A549 (cell line): ENCODE measurements at regions not wholly inside any gene's neighbourhood (a gene's known extent, or its start where the extent isn't known, plus 50 kb on each side); places are given as distances from the start of the nearest gene placed in this dataset.

Experiments used
- ATAC-seq, 2 experiments: fragments of 200-7000 bp in 1 of 2; fragments of >200 bp in 1 of 2; cut with Nextera tagmentation in 1 of 2; cut with Tn5 transposase in 1 of 2; 3 replicates each; pipeline versions ENCODE4 v1.8.0 to v1.9.1; 2018 to 2020; ENCODE audit warnings: mild to moderate bottlenecking in 1 of 2, moderate library complexity in 1 of 2
- CTCF ChIA-PET: fragments of 300-600 bp; sonication (Branson Sonifier 250); formaldehyde crosslinking; extraction: SDS; loops from one replicate; lab custom pipeline; 2021; ENCODE audit warnings: antibody characterized with exemption, inconsistent platforms; lab: Yijun Ruan, JAX
- POLR2A ChIA-PET: fragments of 350-600 bp; formaldehyde crosslinking; extraction: SDS; loops from one replicate; lab custom pipeline; 2021; ENCODE audit warnings: antibody characterized with exemption, inconsistent platforms; lab: Yijun Ruan, JAX
- DNase-seq, 2 experiments: peaks; one replicate each; pipeline versions ENCODE4 v3.0.0 to v3.0.0-alpha.2; 2011 to 2016; ENCODE audit warnings: low read depth in 1 of 2, low spot score in 1 of 2
- FAIRE-seq: peaks from 2 replicates; lab custom pipeline; 2011; peaks lifted over from hg19 to GRCh38; lab: Jason Lieb, UNC
- H3K27ac ChIP-seq, 2 experiments: fragments of >200 bp; sonication (Bioruptor Twin); formaldehyde crosslinking; 3 replicates each; pipeline ENCODE4 v1.5.1; 2016 to 2017
- H3K4me1 ChIP-seq: fragments of >200 bp; sonication (Bioruptor Twin); formaldehyde crosslinking; 3 replicates; pipeline ENCODE4 v1.6.1; 2016
- H3K4me2 ChIP-seq: fragments of >200 bp; sonication (Bioruptor Twin); formaldehyde crosslinking; 3 replicates; pipeline ENCODE4 v1.6.1; 2016
- H3K4me3 ChIP-seq: fragments of >200 bp; sonication (Bioruptor Twin); formaldehyde crosslinking; 3 replicates; pipeline ENCODE4 v1.5.1; 2016
- H3K9me3 ChIP-seq: fragments of >200 bp; sonication (Bioruptor Twin); formaldehyde crosslinking; 3 replicates; pipeline ENCODE4 v1.6.1; 2016
- CEBPB ChIP-seq, 2 experiments: fragments of >200 bp in 1 of 2; sonication (Bioruptor Twin) in 1 of 2; formaldehyde crosslinking in 1 of 2; IDR thresholded peaks; 2 replicates each; pipeline ENCODE4 v1.6.1; 2012 to 2016
- FOXS1 ChIP-seq: fragments of 250-450 bp; sonication (Bioruptor Pico); IDR thresholded peaks from 2 replicates; pipeline ENCODE4 v1.5.0; 2020; ENCODE audit warnings: mild to moderate bottlenecking, moderate library complexity
- HEYL ChIP-seq: fragments of 250-450 bp; sonication (Bioruptor Pico); IDR thresholded peaks from 2 replicates; pipeline ENCODE4 v1.8.0; 2021; ENCODE audit warnings: mild to moderate bottlenecking, moderate library complexity
- HOXB5 ChIP-seq: fragments of 250-450 bp; sonication (Bioruptor Pico); IDR thresholded peaks from 2 replicates; pipeline ENCODE4 v1.5.0; 2020; ENCODE audit warnings: mild to moderate bottlenecking, moderate library complexity
- JUN ChIP-seq, 2 experiments: fragments of >200 bp; sonication (Bioruptor Twin); formaldehyde crosslinking; IDR thresholded peaks; 2 replicates in 1 of 2; 3 replicates in 1 of 2; pipeline ENCODE4 v1.6.1; 2016 to 2017
- KDM1A ChIP-seq: fragments of 200-600 bp; sonication (generic); IDR thresholded peaks from 2 replicates; pipeline ENCODE4 v1.6.1; 2016; ENCODE audit warnings: low read depth, mild to moderate bottlenecking
- MAFK ChIP-seq: fragments of 450-650 bp; IDR thresholded peaks from 2 replicates; pipeline ENCODE4 v1.6.1; 2014; ENCODE audit not compliant: partially characterized antibody
- NFE2L2 ChIP-seq: fragments of 150-350 bp; conservative IDR thresholded peaks from 2 replicates; pipeline ENCODE4 v1.6.1; 2014; ENCODE audit warnings: low read length
- POLR2AphosphoS2 ChIP-seq: conservative IDR thresholded peaks from 2 replicates; pipeline ENCODE4 v1.6.1; 2012; ENCODE audit warnings: low read length, improper control_type of control experiment, inconsistent platforms
- TP53 ChIP-seq: fragments of 250-450 bp; sonication (Bioruptor Pico); IDR thresholded peaks from 2 replicates; pipeline ENCODE4 v1.5.0; 2021; ENCODE audit warnings: mild to moderate bottlenecking, moderate library complexity
- ZNF302 ChIP-seq: fragments of 250-450 bp; sonication (Bioruptor Pico); IDR thresholded peaks from 2 replicates; pipeline ENCODE4 v1.9.0; 2021; ENCODE audit warnings: inconsistent platforms, mild to moderate bottlenecking, moderate library complexity
- WGBS: methylation state at CpG from one replicate; pipeline ENCODE4 v1.1.6; 2017; ENCODE audit errors: missing lambda C conversion rate; 5-methylcytosine and 5-hydroxymethylcytosine counted together
- TF ChIP-seq, protein P1 (sequence below): fragments of 450-650 bp; IDR thresholded peaks from 2 replicates; pipeline ENCODE4 v1.6.1; 2014; ENCODE audit warnings: antibody characterized with exemption
- TF ChIP-seq, protein P2 (sequence below): IDR thresholded peaks from 2 replicates; pipeline ENCODE4 v1.6.1; 2012
- TF ChIP-seq, protein P3 (sequence below): IDR thresholded peaks from 2 replicates; pipeline ENCODE4 v1.6.1; 2012; ENCODE audit warnings: low read depth, borderline replicate concordance
- TF ChIP-seq, protein P4 (sequence below): fragments of >200 bp; sonication (Bioruptor Twin); formaldehyde crosslinking; IDR thresholded peaks from 2 replicates; pipeline ENCODE4 v1.6.1; 2016

DNA sequence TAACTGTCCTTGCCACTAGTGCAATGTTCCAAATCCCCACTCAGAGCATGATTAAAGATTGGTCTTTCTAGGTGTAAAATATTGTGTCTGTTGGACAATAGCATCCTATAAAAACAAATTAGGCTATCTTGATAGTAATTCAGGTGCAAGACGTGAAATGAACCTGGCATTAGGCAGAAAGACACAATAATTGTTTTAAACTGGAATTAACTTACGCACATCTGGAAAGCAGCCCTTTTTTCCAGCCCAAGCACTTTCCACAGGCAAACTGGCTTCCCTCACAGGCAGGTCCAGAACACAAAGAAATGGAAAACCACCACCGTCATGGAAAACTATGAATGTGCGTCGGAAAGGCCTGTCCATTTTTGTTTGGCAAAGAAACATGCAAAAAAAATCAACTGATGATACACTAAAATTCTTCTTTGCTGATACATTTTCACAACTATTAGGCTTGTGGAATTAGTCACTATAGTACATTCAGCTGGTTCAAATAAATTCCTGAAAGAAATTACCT is 474.7 kb upstream of the IL12A start:
- 31% methylated on average over 5 of the region's 5 CpGs for WGBS

DNA sequence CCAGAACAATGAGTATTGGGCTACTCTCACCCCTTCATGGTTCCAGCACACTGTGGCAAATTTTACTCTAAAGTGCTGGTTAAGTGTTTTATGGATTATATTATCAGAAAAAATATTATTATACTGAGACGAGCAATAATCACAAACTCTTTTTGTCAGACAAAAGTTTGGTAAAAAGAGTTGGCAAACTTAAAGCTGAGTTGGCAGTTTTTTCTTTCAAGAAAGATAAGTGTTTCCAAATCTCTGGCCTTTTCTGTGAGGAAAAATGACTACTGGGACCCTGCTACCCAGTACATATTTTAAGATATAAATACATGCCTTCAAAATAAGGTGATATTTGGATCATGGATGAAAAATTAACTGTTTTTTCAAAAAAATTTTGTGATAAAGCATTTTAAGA is 471.5 kb upstream of the IL12A start:
- Histone ChIP-seq H3K4me2 (no peak overlapping the region), H3K4me1 (no peaks in the 10 kb centered on the region), H3K9me3 (no peaks in the 10 kb centered on the region), H3K4me3 (no peak overlapping the region)
- ChIA-PET CTCF (interaction anchor here (2.8 kb wide), 1 partner anchor 288 kb away, joined by 8 read pairs; no protein-coding TSS in a partner anchor), POLR2A (no interaction called here)
- 29% methylated on average over 1 of the region's 1 CpG for WGBS
- no peak for FAIRE-seq
- TF ChIP-seq JUN (IDR thresholded peaks at IDR 0.05) (no peak), MAFK (peak; percentile 87)
- TF ChIP-seq, all 56 proteins: peak for 1
- H3K27ac ChIP-seq, result no peak overlapping the region
- ATAC-seq (no peak), DNase-seq (no peak)

More for the DNA sequence above, 474.7 kb upstream of the IL12A start:
- ATAC-seq (no peak), DNase-seq (no peak), FAIRE-seq (no peak)
- H3K4me3 ChIP-seq, result no peak overlapping the region
- no peak overlapping the region for H3K27ac ChIP-seq
- peaks cover 5% of the 10 kb centered on the region; the same call in 1 of the 3 replicates for H3K9me3 ChIP-seq
- H3K4me1 ChIP-seq, result no peaks in the 10 kb centered on the region
- ChIA-PET CTCF (interaction anchor here (0.6 kb wide), 1 partner anchor 647 kb away, joined by 3 read pairs; no protein-coding TSS in a partner anchor), POLR2A (no interaction called here)
- H3K4me2 ChIP-seq, result no peak overlapping the region
- no peak for TF ChIP-seq POLR2AphosphoS2
- no peak for TF ChIP-seq FOXS1 (CRISPR knock-in tag)
- no peak for TF ChIP-seq JUN (IDR thresholded peaks at IDR 0.05)
- TF ChIP-seq HOXB5, result no peak
- TF ChIP-seq, protein P1, sequence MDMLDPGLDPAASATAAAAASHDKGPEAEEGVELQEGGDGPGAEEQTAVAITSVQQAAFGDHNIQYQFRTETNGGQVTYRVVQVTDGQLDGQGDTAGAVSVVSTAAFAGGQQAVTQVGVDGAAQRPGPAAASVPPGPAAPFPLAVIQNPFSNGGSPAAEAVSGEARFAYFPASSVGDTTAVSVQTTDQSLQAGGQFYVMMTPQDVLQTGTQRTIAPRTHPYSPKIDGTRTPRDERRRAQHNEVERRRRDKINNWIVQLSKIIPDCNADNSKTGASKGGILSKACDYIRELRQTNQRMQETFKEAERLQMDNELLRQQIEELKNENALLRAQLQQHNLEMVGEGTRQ, result no peak
- no peak for TF ChIP-seq TP53 (CRISPR knock-in tag)
- TF ChIP-seq, protein P2, sequence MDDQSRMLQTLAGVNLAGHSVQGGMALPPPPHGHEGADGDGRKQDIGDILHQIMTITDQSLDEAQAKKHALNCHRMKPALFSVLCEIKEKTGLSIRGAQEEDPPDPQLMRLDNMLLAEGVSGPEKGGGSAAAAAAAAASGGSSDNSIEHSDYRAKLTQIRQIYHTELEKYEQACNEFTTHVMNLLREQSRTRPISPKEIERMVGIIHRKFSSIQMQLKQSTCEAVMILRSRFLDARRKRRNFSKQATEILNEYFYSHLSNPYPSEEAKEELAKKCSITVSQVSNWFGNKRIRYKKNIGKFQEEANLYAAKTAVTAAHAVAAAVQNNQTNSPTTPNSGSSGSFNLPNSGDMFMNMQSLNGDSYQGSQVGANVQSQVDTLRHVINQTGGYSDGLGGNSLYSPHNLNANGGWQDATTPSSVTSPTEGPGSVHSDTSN, result no peak
- TF ChIP-seq CEBPB (IDR thresholded peaks at IDR 0.05), result no peak

DNA sequence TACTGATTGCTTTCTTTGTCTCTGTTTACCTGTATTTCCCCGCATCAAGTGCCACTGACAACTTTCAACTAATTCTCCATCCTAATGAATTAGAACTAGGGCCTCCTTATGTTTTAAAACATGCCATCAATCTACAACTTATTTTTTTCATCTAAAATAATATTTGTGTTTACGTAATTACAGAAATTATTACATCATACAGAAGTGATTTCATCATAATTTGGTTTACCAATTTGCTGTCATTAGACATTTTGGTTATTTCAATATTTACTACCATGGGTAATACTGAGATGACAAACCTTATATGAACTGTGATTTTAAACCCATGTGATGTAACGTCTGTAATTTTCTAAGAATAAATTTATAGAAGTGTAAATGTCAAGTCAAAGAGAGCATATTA is 468.0 kb upstream of the IL12A start:
- CTCF ChIA-PET, result no interaction called here
- 40% methylated on average over 3 of the region's 3 CpGs for WGBS
- no peak overlapping the region for H3K4me2 ChIP-seq
- DNase-seq (no peak), FAIRE-seq (no peak), ATAC-seq (no peak)
- POLR2A ChIA-PET, result no interaction called here
- H3K4me3 ChIP-seq, result no peak overlapping the region
- H3K27ac ChIP-seq, result no peak overlapping the region
- H3K4me1 ChIP-seq, result no peaks in the 10 kb centered on the region
- TF ChIP-seq, protein P3, sequence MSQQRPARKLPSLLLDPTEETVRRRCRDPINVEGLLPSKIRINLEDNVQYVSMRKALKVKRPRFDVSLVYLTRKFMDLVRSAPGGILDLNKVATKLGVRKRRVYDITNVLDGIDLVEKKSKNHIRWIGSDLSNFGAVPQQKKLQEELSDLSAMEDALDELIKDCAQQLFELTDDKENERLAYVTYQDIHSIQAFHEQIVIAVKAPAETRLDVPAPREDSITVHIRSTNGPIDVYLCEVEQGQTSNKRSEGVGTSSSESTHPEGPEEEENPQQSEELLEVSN, result no peak
- no peak for TF ChIP-seq JUN (IDR thresholded peaks at IDR 0.05)
- TF ChIP-seq, protein P4, sequence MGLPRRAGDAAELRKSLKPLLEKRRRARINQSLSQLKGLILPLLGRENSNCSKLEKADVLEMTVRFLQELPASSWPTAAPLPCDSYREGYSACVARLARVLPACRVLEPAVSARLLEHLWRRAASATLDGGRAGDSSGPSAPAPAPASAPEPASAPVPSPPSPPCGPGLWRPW, result no peak
- TF ChIP-seq KDM1A, result no peak
- no peak for TF ChIP-seq ZNF302 (CRISPR knock-in tag)
- TF ChIP-seq, all 56 proteins: peak for 0
- no peaks in the 10 kb centered on the region for H3K9me3 ChIP-seq

- TF ChIP-seq NFE2L2 (no peak), HEYL (CRISPR knock-in tag) (no peak)
- TF ChIP-seq, all 56 proteins: peak for 0
- Histone ChIP-seq H3K27ac (no peak overlapping the region), H3K4me3 (no peak overlapping the region), H3K9me3 (no peaks in the 10 kb centered on the region), H3K4me2 (no peak overlapping the region), H3K4me1 (no peaks in the 10 kb centered on the region)
- WGBS, result 64% methylated on average over 3 of the region's 3 CpGs
- POLR2A ChIA-PET, result no interaction called here
- no peak for ATAC-seq
- DNase-seq, result no peak
- FAIRE-seq, result no peak
- CTCF ChIA-PET, result no interaction called here
These were observed 466.4 kb upstream of the IL12A start for GRCh38 chr3:159522276-159522675.
